Esophagus squamous epithelium (tissue), 4 donors: ENCODE measurements at regions not wholly inside any gene's neighbourhood (a gene's known extent, or its start where the extent isn't known, plus 50 kb on each side); places are given as distances from the start of the nearest gene placed in this dataset.

Experiments used
- CTCF ChIP-seq, 6 experiments: fragments of 450-650 bp in 4 of 6; fragments of 200-600 bp in 2 of 6; sonication (generic) in 2 of 6; IDR thresholded peaks; one replicate each; pipeline ENCODE4 v1.5.1; 2016 to 2019; ENCODE audit warnings: antibody characterized with exemption in 6 of 6, mild to moderate bottlenecking in 4 of 6, moderate library complexity in 4 of 6
- POLR2A ChIP-seq, 4 donors: fragments of 450-650 bp; IDR thresholded peaks; one replicate each; pipeline ENCODE4 v1.6.1; 2017; ENCODE audit warnings: antibody characterized with exemption in 4 of 4, mild to moderate bottlenecking in 4 of 4, moderate library complexity in 3 of 4

GRCh38 chr2:43057026-43057741 lies 169.2 kb downstream of the ZFP36L2 start:
- TF ChIP-seq POLR2A (IDR thresholded peaks at IDR 0.05), result no peak
- TF ChIP-seq CTCF (IDR thresholded peaks at IDR 0.05), result no peak
